ENCODE measurements at regions not wholly inside any gene's neighbourhood (a gene's known extent, or its start where the extent isn't known, plus 50 kb on each side); places are given as distances from the start of the nearest gene placed in this dataset.
"Not testable (repeated sequence)": the region's sequence is repeated elsewhere in the genome, so short reads cannot be mapped to it uniquely, and the experiment has no call there.

GRCh38 chr3:193046371-193046770 lies 128.7 kb upstream of the MB21D2 start:
- no peak for DNase-seq

DNA sequence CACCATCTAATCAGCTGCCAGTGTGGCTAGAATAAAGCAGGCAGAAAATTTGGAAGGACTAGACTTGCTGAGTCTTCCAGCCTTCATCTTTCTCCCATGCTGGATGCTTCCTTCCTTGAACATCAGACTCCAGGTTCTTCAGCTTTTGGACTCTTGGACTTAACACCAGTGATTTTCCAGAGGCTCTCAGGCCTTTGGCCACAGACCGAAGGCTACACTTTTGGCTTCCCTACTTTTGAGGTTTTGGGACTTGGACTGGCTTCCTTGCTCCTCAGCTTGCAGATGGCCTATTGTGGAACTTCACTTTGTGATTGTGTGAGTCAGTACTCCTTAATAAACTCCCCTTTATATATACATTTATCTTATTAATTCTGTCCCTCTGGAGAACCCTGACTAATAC lies 129.8 kb upstream of the MB21D2 start:
- not testable (repeated sequence) for DNase-seq

GRCh38 chr3:193048127-193048526 lies 130.5 kb upstream of the MB21D2 start:
- DNase-seq, result no peak

DNA sequence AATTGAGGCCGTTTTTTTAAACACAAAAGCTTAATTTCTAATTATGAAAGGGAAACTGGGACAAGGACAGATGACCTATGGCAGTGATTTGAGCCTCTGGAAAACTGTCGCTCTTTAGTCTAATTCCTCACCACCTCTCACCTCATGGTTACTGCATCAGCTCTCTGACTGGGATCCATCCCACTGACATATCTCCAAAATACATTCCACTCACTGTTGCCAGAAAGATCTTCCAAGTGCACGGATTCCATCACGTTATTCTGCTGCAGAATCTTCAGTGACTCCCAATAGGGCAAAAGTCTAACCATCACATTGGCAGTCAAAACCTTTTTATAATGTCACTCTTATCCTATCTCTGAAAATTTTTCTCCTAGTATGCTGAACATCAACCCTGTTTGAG lies 132.3 kb upstream of the MB21D2 start:
- DNase-seq, result no peak

DNA sequence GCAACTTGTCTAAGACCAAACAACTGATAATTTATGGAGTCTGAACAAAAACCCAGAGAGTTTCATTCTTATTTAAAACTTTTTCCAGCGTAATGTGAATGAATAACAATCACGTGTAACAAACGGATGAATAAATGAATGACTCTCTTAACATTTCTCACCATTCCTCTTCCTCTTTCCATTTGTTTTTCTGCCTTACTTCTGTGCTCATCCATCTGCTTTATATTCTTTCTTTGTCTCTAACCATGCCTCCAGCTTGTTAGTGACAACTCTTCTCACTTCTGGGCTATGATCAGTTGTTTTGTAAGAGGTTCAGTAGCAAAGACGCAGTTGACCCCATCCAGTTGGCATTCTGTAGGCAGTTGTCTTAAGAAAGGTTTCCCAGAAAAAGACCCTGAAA lies 133.7 kb upstream of the MB21D2 start:
- no peak for DNase-seq

DNA sequence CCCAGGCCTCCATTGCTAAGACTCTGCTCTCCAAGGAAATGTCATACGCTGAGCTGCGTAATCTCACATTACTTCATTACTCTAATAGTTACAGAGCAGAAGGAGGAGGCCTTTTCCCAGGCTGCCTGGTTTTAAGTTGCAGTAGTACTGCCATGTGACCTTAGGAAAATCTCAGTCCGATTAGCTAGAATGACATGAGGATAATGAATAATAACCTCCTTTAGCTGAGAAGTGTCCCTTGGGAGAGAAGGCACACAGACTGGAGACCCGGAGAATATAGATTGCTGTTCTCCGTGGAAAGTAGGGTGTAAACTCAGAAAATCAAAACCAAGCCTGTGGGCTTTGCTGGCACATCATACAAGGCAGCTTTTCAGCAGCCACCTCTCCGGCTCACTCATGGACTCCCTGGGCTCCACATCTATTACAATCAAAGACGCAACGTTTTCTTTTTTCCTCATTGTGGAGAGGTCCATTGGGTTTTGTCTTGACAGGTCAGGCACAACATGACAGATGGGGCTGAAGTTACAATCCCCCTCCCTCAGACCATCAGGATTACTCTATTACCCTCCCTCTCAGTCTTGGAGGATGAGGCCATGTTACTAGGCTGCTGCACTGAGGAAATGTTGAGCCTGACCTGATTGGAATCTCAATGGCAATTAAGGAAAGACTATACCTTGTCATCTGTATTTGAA lies 134.8 kb upstream of the MB21D2 start:
- no peak for DNase-seq

GRCh38 chr3:193053046-193053435 lies 135.4 kb upstream of the MB21D2 start:
- no peak for DNase-seq

DNA sequence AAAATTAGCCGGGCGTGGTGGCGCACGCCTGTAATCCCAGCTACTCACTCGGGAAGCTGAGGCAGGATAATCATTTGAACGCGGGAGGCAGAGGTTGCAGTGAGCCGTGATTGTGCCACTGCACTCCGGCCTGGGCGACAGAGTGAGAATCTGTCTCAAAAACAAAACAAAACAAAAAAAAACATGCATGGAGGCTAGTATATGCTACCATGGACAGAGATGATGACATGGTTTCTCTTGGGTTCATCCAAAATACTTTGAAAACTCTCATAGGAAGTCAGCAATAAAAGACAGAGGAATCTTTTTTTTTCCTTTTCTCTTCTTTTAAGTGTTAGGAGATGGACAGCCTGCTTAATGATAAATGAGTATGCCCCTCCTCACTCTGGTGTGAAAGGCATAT lies 137.7 kb upstream of the MB21D2 start:
- no peak for DNase-seq

DNA sequence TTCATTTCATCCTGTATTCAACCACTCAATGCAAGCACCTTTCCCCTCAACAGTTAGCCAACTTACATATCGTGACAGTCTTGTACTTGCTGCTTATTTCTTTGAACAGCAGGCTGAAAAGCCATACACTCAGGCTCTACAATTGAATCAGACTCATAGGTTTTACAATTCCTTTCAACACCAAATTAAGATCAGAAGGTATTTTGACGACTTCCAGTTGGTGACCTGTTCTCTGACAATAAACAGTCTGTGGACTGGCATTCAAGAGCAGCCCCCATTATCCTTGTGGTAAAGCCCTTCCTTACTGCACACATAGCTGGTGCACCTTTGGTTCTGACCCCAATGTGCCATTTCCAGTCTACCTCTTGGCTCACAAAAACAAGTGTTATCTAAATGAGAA lies 140.0 kb upstream of the MB21D2 start:
- DNase-seq, result no peak

GRCh38 chr3:193060748-193061546 lies 143.3 kb upstream of the MB21D2 start:
- no peak for DNase-seq

GRCh38 chr3:193068365-193068764 lies 150.7 kb upstream of the MB21D2 start:
- no peak for DNase-seq

- DNase-seq, result not testable (repeated sequence)
Observed at GRCh38 chr3:193069732-193070131, 152.1 kb upstream of the MB21D2 start.

DNA sequence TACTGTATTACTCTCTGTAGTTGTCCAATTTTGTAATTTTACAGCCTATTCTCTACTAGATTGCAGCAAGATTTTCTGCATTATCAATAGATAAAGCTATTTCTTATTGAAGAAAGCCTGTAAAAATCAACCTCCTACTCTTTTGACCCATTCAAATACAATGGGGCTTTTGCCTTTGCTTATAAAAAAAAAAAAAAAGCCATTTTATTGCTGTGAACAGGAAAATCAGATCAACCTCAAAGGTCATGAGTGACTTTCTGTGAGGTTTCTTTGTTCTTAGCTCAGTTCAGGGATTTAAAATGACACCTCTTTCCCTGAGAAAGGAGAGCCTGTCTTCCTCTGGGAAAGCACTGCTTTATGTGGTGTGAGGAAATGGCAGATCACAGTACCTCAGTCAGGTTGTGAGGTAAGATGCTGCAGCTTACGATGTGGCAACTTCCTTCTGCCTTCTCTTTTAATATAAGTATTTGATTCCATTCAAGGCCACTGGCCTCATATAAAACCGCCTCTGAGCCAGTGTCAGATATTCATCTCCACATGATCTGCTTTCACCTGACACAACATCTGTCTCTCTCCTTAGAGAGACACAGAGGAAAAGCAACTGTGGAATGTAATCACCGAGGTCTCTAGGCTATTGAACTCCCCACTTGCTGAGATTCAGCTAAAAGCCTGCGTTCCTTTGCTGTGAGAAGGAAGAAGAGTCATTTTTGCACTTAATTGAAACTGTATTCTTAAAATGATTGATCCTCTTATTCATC lies 161.5 kb upstream of the MB21D2 start:
- no peak for DNase-seq

DNA sequence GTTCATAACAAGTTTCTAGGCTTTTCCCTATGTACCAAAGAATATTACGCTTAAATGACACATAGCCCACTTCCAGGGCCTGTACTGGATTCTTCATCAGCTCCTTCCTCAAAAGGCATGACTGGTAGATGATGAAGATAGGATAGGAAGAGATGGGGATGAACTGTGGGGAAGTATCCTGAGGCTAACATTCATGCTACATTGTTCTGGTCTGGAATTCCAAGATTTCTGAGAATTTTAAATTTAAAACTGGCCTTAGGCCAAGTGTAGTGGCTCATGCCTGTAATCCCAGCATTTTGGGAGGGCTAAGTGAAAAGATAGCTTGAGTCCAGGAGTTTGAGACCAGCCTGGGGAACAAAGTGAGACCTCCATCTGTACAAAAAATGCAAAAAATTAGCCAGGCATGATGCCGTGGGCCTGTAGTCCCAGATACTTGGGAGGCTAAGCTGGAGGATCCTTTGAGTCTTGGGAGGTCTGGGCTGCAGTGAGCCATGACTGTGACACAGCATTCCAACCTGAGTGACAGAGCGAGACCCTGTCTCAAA lies 160.1 kb upstream of the PLAAT1 start:
- DNase-seq, result no peak

DNA sequence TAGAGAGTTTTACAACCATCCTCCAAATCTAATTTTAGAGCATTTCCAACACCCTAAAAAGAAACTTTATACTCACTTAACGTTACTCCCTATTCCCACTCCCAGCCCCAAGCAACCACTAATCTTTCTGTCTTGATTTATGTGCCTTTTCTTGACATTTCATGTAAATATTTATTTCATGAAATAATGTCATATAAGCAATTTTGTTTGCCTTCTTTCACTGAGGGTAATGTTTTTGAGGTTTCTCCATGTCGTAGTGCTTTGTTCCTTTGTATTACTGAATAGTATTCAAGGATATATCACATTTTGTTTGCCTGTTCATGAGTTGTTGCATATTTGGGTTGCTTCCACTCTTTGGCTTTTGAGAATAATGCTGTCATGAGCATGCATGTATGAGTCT lies 155.4 kb upstream of the PLAAT1 start:
- no peak for DNase-seq

- no peak for DNase-seq
Observed at GRCh38 chr3:193086681-193087080, 154.3 kb upstream of the PLAAT1 start.

DNA sequence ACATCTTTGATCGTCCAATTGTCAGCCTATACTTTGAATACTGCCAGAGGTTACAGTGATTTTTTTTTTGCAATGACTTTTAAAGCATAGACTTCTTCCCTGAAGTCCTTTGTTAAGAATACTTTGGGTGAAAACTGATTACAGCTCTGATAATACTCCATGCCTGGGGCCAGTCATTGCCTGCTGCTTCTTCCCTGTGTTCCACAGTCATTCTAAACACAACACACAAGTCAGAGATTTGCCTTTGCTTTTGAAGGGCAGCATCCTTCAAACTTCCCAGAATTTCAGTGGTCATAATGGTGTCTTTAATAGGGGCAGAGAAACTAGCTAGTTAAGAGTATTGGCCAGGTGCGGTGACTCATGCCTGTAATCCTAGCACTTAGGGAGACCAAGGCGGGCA lies 153.7 kb upstream of the PLAAT1 start:
- DNase-seq, result no peak

DNA sequence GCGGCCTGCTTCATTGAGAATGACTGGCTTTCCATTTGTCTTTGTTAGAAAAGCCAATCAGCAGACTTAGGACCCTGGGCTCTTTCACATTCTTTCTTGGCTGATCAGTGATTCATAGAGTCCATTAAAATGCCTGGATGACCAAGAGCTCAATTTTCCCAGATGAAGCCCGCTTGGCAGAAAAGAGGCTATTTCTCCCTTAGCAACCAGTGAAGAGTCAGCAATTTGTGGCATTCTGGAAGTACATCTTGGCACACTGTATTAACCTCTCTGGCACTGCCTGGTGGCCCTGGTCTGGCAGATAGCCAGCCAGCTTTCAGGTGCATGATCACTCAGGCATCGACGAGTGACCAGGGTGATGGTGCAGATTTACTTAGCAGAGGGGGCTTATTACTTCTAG lies 145.7 kb upstream of the PLAAT1 start:
- DNase-seq, result peak in 2 of 56 donors; percentile 2 to 4

DNA sequence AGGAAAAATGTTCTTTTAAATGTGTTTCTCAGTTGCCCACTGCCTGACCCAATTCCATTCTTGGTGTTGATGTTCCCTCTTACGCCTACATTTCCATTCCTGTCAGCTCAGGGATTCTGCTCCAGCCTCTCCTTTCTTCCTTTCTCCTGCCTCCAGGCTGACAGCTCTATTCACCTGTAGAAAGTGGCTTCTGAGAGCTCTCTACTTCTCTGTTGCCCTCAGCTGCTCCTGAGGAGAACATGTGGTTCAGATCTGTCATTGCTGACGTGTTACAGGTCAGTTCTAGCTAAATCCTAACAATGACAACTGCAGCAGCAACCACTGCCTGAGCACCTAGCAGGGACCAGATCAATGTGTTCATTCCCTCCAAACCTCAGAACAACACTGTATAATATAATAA lies 144.9 kb upstream of the PLAAT1 start:
- no peak for DNase-seq

DNA sequence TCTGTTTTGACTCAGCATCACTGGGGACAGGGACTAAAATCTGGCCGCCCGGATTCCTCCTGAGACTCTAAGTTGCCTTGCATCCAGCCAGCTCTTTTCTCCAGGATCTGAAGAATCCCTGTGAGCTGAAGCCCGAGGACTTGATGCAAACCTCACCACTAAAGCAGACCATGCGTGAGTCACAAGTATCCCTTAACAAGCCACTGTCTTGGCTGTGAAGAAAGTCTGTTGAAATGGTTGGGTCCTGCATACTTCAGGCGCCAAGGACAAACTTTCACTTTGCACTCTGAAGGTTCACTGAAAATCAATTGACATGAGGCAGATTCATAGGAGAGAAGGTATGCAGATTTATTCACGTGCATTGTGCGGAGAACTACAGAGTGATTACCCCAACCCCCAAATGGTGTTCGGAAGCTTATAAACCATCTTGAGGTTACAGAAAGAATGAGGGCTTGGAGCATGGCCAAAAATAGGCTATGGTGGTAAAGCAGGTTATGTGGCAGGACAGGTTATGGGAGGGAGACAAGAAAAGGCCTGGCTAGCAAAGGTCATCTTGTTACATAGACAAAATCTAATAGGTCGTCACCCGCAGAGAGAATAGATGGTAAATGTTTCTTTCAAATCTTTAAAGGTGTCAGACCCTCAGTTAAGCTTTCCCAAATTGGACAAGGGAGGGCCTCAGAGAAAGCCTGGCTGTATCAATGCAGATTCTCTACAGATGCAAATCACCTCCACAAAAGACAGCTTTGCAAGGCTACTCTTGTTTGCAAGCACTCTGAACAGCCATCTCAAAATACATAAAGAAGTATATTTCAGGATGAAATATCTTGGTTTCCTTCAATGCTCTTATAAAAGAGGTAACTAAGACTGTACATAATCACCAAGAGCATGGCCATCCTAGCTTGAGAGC lies 126.3 kb upstream of the PLAAT1 start:
- no peak for DNase-seq

- no peak for DNase-seq
Observed at GRCh38 chr3:193116871-193117270, 124.2 kb upstream of the PLAAT1 start.

All from nucleus accumbens (tissue), 56 donors.